Fibroblast of villous mesenchyme (primary cell): ENCODE measurements at regions not wholly inside any gene's neighbourhood (a gene's known extent, or its start where the extent isn't known, plus 50 kb on each side); places are given as distances from the start of the nearest gene placed in this dataset.

Source experiments
- DNase-seq: peaks from one replicate; pipeline ENCODE4 v3.0.0-alpha.2; 2010; ENCODE audit warnings: low read depth
- H3K4me3 ChIP-seq: 2 replicates; pipeline ENCODE4 v1.5.1; 2011; ENCODE audit warnings: low read depth, mild to moderate bottlenecking, low read length
- CTCF ChIP-seq: IDR thresholded peaks from 2 replicates; pipeline ENCODE4 v1.5.1; 2012; ENCODE audit warnings: low read depth, mild to moderate bottlenecking, low read length; ENCODE audit not compliant: insufficient read depth

GRCh38 chr20:55266361-55266760 is 739.0 kb downstream of the CBLN4 start:
- TF ChIP-seq CTCF: no peak
- no peak for DNase-seq
- no peak overlapping the region for H3K4me3 ChIP-seq

- no peak for TF ChIP-seq CTCF
- no peak for DNase-seq
- H3K4me3 ChIP-seq: no peak overlapping the region
Observed at GRCh38 chr20:55264703-55265239, 740.5 kb downstream of the CBLN4 start.

GRCh38 chr20:55258559-55258958 is 746.8 kb downstream of the CBLN4 start:
- no peak for DNase-seq
- no peak for TF ChIP-seq CTCF
- H3K4me3 ChIP-seq: no peak overlapping the region

GRCh38 chr20:55255016-55255415 is 750.3 kb downstream of the CBLN4 start:
- TF ChIP-seq CTCF: no peak
- no peak overlapping the region for H3K4me3 ChIP-seq
- DNase-seq: no peak

- no peak overlapping the region for H3K4me3 ChIP-seq
- TF ChIP-seq CTCF: no peak
- no peak for DNase-seq
Observed at GRCh38 chr20:55253781-55254180, 751.5 kb downstream of the CBLN4 start.

- TF ChIP-seq CTCF: no peak
- DNase-seq: no peak
Observed at GRCh38 chr20:55252521-55252920, 752.8 kb downstream of the CBLN4 start.

GRCh38 chr20:55251170-55251569 is 754.1 kb downstream of the CBLN4 start:
- no peak for TF ChIP-seq CTCF
- no peak for DNase-seq
- H3K4me3 ChIP-seq: no peak overlapping the region

More at GRCh38 chr20:55252521-55252920, 752.8 kb downstream of the CBLN4 start:
- H3K4me3 ChIP-seq: no peak overlapping the region
